Activated CD8-positive, alpha-beta memory T cell treated with anti-CD3 and anti-CD28 coated beads for 1 hour (primary cell): ENCODE measurements at regions not wholly inside any gene's neighbourhood (a gene's known extent, or its start where the extent isn't known, plus 50 kb on each side); places are given as distances from the start of the nearest gene placed in this dataset.

Experiments
- DNase-seq, 2 donors: peaks; one replicate each; pipeline ENCODE4 v3.0.0-alpha.2; 2020; ENCODE audit warnings: low read depth in 1 of 2; ENCODE audit errors: extremely low read depth in 1 of 2

- no peak for DNase-seq
These were observed 176.7 kb downstream of the GLI2 start for GRCh38 chr2:120912101-120912985.

GRCh38 chr2:120913972-120914838, 178.5 kb downstream of the GLI2 start:
- no peak for DNase-seq

- DNase-seq, result no peak
These were observed 179.3 kb downstream of the GLI2 start for GRCh38 chr2:120914839-120915521.

- DNase-seq, result no peak
These were observed 180.0 kb downstream of the GLI2 start for GRCh38 chr2:120915670-120916069.

- no peak for DNase-seq
These were observed 180.8 kb downstream of the GLI2 start for GRCh38 chr2:120916446-120916845.

GRCh38 chr2:120917886-120918285, 182.2 kb downstream of the GLI2 start:
- DNase-seq, result no peak

- no peak for DNase-seq
These were observed 183.5 kb downstream of the GLI2 start for GRCh38 chr2:120919216-120919615.

- DNase-seq, result no peak
These were observed 184.2 kb downstream of the GLI2 start for GRCh38 chr2:120919771-120920453.

- no peak for DNase-seq
These were observed 184.9 kb downstream of the GLI2 start for GRCh38 chr2:120920454-120921148.

GRCh38 chr2:120921457-120921856, 185.8 kb downstream of the GLI2 start:
- DNase-seq, result no peak

GRCh38 chr2:120922571-120923332, 187.1 kb downstream of the GLI2 start:
- no peak for DNase-seq

GRCh38 chr2:120923426-120923825, 187.8 kb downstream of the GLI2 start:
- DNase-seq, result no peak

- no peak for DNase-seq
These were observed 189.3 kb downstream of the GLI2 start for GRCh38 chr2:120924924-120925323.

GRCh38 chr2:120926463-120927264, 191.0 kb downstream of the GLI2 start:
- DNase-seq, result no peak

GRCh38 chr2:120927265-120927628, 191.6 kb downstream of the GLI2 start:
- DNase-seq, result no peak

- no peak for DNase-seq
These were observed 194.2 kb downstream of the GLI2 start for GRCh38 chr2:120929829-120930228.

- no peak for DNase-seq
These were observed 194.6 kb downstream of the GLI2 start for GRCh38 chr2:120930236-120930635.

GRCh38 chr2:120930864-120931263, 195.2 kb downstream of the GLI2 start:
- DNase-seq, result no peak

- no peak for DNase-seq
These were observed 196.8 kb downstream of the GLI2 start for GRCh38 chr2:120932472-120932871.
